H1 (cell line): ENCODE measurements at regions not wholly inside any gene's neighbourhood (a gene's known extent, or its start where the extent isn't known, plus 50 kb on each side); places are given as distances from the start of the nearest gene placed in this dataset.

ENCODE experiments used
- CTCF ChIA-PET: fragments of 300-600 bp; sonication (Branson Sonifier 250); formaldehyde crosslinking; loops from one replicate; lab custom pipeline; 2021; ENCODE audit not compliant: partially characterized antibody; lab: Charles Lee
- POLR2A ChIA-PET: fragments of 300-600 bp; sonication (Branson Sonifier 250); formaldehyde crosslinking; loops from one replicate; lab custom pipeline; 2021; ENCODE audit warnings: inconsistent platforms; ENCODE audit not compliant: partially characterized antibody; lab: Charles Lee
- DNase-seq, 2 experiments: peaks; one replicate each; pipeline versions ENCODE4 v3.0.0 to v3.0.0-alpha.2; 2010 to 2022; ENCODE audit warnings: low spot score in 2 of 2, low read depth in 1 of 2, mixed read lengths in 1 of 2
- FAIRE-seq: peaks from 2 replicates; lab custom pipeline; 2011; peaks lifted over from hg19 to GRCh38; lab: Jason Lieb, UNC
- H2AFZ ChIP-seq: 2 replicates; pipeline ENCODE4 v1.8.1; 2012; ENCODE audit warnings: low read length, inconsistent platforms
- H2AK5ac ChIP-seq: 2 replicates; pipeline ENCODE4 v1.6.1; 2013; ENCODE audit warnings: low read depth, low read length
- H2BK120ac ChIP-seq: replicated peaks from 2 replicates; pipeline ENCODE3; 2013; ENCODE audit warnings: low read depth, low read length, inconsistent platforms
- H2BK12ac ChIP-seq: 2 replicates; pipeline ENCODE4 v1.6.1; 2013; ENCODE audit warnings: low read depth, low read length
- H2BK15ac ChIP-seq: 2 replicates; pipeline ENCODE4 v1.6.1; 2013; ENCODE audit warnings: low read length
- H2BK20ac ChIP-seq: 2 replicates; pipeline ENCODE4 v1.6.1; 2013; ENCODE audit warnings: low read length
- H2BK5ac ChIP-seq: 2 replicates; pipeline ENCODE4 v1.6.1; 2013; ENCODE audit warnings: low read depth, low read length
- H3K14ac ChIP-seq: 2 replicates; pipeline ENCODE4 v1.6.1; 2013; ENCODE audit warnings: inconsistent platforms; ENCODE audit not compliant: insufficient read length
- H3K18ac ChIP-seq: 2 replicates; pipeline ENCODE4 v1.6.1; 2013; ENCODE audit warnings: low read length; ENCODE audit errors: extremely low read depth
- H3K23ac ChIP-seq: 2 replicates; pipeline ENCODE4 v1.6.1; 2013; ENCODE audit warnings: inconsistent platforms; ENCODE audit not compliant: insufficient read length
- H3K23me2 ChIP-seq: 2 replicates; pipeline ENCODE4 v1.6.1; 2013; ENCODE audit warnings: low read depth, low read length
- H3K27ac ChIP-seq: 2 replicates; pipeline ENCODE4 v1.6.1; 2011; ENCODE audit warnings: low read depth, low read length, inconsistent platforms
- H3K27me3 ChIP-seq, 4 experiments: replicated peaks in 1 of 4; 1 replicate in 1 of 4; 2 replicates in 3 of 4; pipeline versions ENCODE4 v1.6.1 to v1.8.1; 2011 to 2013; ENCODE audit warnings: low read length in 3 of 4, mild to moderate bottlenecking in 3 of 4, inconsistent platforms in 2 of 4, mixed read lengths in 2 of 4, moderate library complexity in 1 of 4; ENCODE audit not compliant: control insufficient read depth in 3 of 4, insufficient read depth in 3 of 4; ENCODE audit errors: extremely low read depth in 1 of 4
- H3K36me3 ChIP-seq, 4 experiments: 2 replicates each; pipeline versions ENCODE4 v1.6.1 to v1.8.1; 2011 to 2013; ENCODE audit warnings: mild to moderate bottlenecking in 4 of 4, low read length in 3 of 4, moderate library complexity in 2 of 4, control low read depth in 1 of 4, inconsistent platforms in 1 of 4; ENCODE audit not compliant: insufficient read depth in 4 of 4, control insufficient read depth in 2 of 4
- H3K4ac ChIP-seq: replicated peaks from 2 replicates; pipeline ENCODE3; 2013; ENCODE audit warnings: low read length, low read depth, mixed read lengths, inconsistent platforms; ENCODE audit not compliant: insufficient read length
- H3K4me1 ChIP-seq, 4 experiments: replicated peaks in 1 of 4; 1 replicate in 1 of 4; 2 replicates in 3 of 4; pipeline versions ENCODE4 v1.6.1 to v1.8.1; 2011 to 2013; ENCODE audit warnings: low read length in 3 of 4, inconsistent platforms in 2 of 4, mixed read lengths in 1 of 4; ENCODE audit not compliant: insufficient read depth in 4 of 4, control insufficient read depth in 3 of 4
- H3K4me2 ChIP-seq, 2 experiments: 2 replicates each; pipeline versions ENCODE4 v1.6.1 to v1.8.1; 2011 to 2013; ENCODE audit warnings: low read depth in 2 of 2, low read length in 2 of 2, control low read depth in 1 of 2, inconsistent platforms in 1 of 2, mild to moderate bottlenecking in 1 of 2; ENCODE audit not compliant: insufficient read depth in 1 of 2
- H3K4me3 ChIP-seq, 4 experiments: fragments of 200-600, 300-600 bp in 1 of 4; sonication (generic), shearing (Covaris generic), sonication (Bioruptor Twin) in 1 of 4; 2 replicates each; pipeline versions ENCODE4 v1.5.1 to v1.8.1; 2011 to 2016; ENCODE audit warnings: low read length in 4 of 4, low read depth in 3 of 4, control low read depth in 2 of 4, inconsistent platforms in 2 of 4, mild to moderate bottlenecking in 2 of 4, mixed read lengths in 1 of 4, moderate library complexity in 1 of 4; ENCODE audit not compliant: insufficient read depth in 2 of 4; ENCODE audit errors: extremely low read depth in 1 of 4
- H3K56ac ChIP-seq: replicated peaks from 2 replicates; pipeline ENCODE3; 2013; ENCODE audit warnings: low read depth, mild to moderate bottlenecking, mixed read lengths, low read length, inconsistent platforms; ENCODE audit not compliant: insufficient read length
- H3K79me1 ChIP-seq: 2 replicates; pipeline ENCODE4 v1.6.1; 2013; ENCODE audit warnings: low read depth, low read length, control low read depth
- H3K79me2 ChIP-seq, 2 experiments: 2 replicates each; pipeline versions ENCODE4 v1.6.1 to v1.8.1; 2012 to 2013; ENCODE audit warnings: low read length in 2 of 2, mild to moderate bottlenecking in 2 of 2, inconsistent platforms in 1 of 2; ENCODE audit not compliant: insufficient read depth in 2 of 2, control insufficient read depth in 1 of 2
- H3K9ac ChIP-seq, 4 experiments: replicated peaks in 1 of 4; 1 replicate in 1 of 4; 2 replicates in 3 of 4; pipeline versions ENCODE4 v1.6.1 to v1.8.1; 2011 to 2013; ENCODE audit warnings: low read depth in 3 of 4, low read length in 3 of 4, control low read depth in 2 of 4, mild to moderate bottlenecking in 2 of 4, moderate library complexity in 2 of 4, inconsistent platforms in 1 of 4; ENCODE audit errors: extremely low read depth in 1 of 4
- H3K9me3 ChIP-seq, 2 experiments: 2 replicates each; pipeline versions ENCODE4 v1.6.1 to v1.8.1; 2012 to 2013; ENCODE audit warnings: mild to moderate bottlenecking in 2 of 2, moderate library complexity in 2 of 2, control low read depth in 1 of 2, inconsistent platforms in 1 of 2, low read depth in 1 of 2, low read length in 1 of 2, mixed read lengths in 1 of 2; ENCODE audit not compliant: insufficient read depth in 2 of 2
- H4K20me1 ChIP-seq, 2 experiments: replicated peaks in 1 of 2; 2 replicates each; pipeline versions ENCODE3 to v1.8.1; 2011 to 2013; ENCODE audit warnings: inconsistent platforms in 2 of 2, low read length in 2 of 2, mild to moderate bottlenecking in 1 of 2; ENCODE audit not compliant: insufficient read depth in 2 of 2, control insufficient read depth in 1 of 2
- H4K5ac ChIP-seq: 2 replicates; pipeline ENCODE4 v1.6.1; 2013; ENCODE audit warnings: low read length, low read depth, mixed read lengths, inconsistent platforms; ENCODE audit not compliant: insufficient read length
- H4K8ac ChIP-seq: 2 replicates; pipeline ENCODE4 v1.8.0; 2013; ENCODE audit warnings: mild to moderate bottlenecking, moderate library complexity, low read length, inconsistent platforms; ENCODE audit not compliant: insufficient read depth; ENCODE audit errors: extremely low read depth
- H4K91ac ChIP-seq: replicated peaks from 2 replicates; pipeline ENCODE3; 2013; ENCODE audit warnings: low read length, mixed read lengths, inconsistent platforms; ENCODE audit not compliant: insufficient read length
- ASH2L ChIP-seq: fragments of 200-600, 300-600 bp; sonication (generic); IDR thresholded peaks from one replicate; pipeline ENCODE4 v1.7.1; 2017; ENCODE audit warnings: low read length
- BCL11A ChIP-seq, 2 experiments: IDR thresholded peaks; one replicate each; pipeline ENCODE4 v1.6.1; 2011; ENCODE audit warnings: low read depth in 2 of 2, low read length in 2 of 2, mild to moderate bottlenecking in 2 of 2
- CBX5 ChIP-seq: fragments of 300-800, 300-1000 bp; sonication (generic); IDR thresholded peaks from 2 replicates; pipeline ENCODE4 v1.7.1; 2016; ENCODE audit warnings: antibody characterized with exemption, low read length, low read depth
- CHD2 ChIP-seq: IDR thresholded peaks from 2 replicates; pipeline ENCODE4 v1.6.1; 2012; ENCODE audit warnings: low read length, improper control_type of control experiment
- CTBP2 ChIP-seq: IDR thresholded peaks from 2 replicates; pipeline ENCODE4 v1.7.0; 2011; ENCODE audit warnings: borderline replicate concordance, mild to moderate bottlenecking, moderate library complexity, mixed read lengths, low read length; ENCODE audit not compliant: insufficient read depth, insufficient read length
- EZH2 ChIP-seq: fragments of 200-600 bp; sonication (generic); IDR thresholded peaks from 2 replicates; pipeline ENCODE4 v1.7.1; 2012; ENCODE audit warnings: low read depth, mild to moderate bottlenecking, moderate library complexity, low read length, inconsistent platforms; ENCODE audit not compliant: severe bottlenecking
- JUN ChIP-seq: IDR thresholded peaks from 2 replicates; pipeline ENCODE4 v1.6.1; 2011; ENCODE audit warnings: low read depth, mild to moderate bottlenecking, improper control_type of control experiment, low read length
- KDM4A ChIP-seq: IDR thresholded peaks from one replicate; pipeline ENCODE4 v1.7.1; 2012; ENCODE audit warnings: low read depth, mild to moderate bottlenecking, moderate library complexity, low read length, inconsistent platforms; ENCODE audit not compliant: severe bottlenecking
- RFX5 ChIP-seq: IDR thresholded peaks from 2 replicates; pipeline ENCODE4 v1.6.1; 2011; ENCODE audit warnings: low read depth, low read length, improper control_type of control experiment, borderline replicate concordance
- SIRT6 ChIP-seq: IDR thresholded peaks from one replicate; pipeline ENCODE4 v1.7.1; 2012; ENCODE audit warnings: low read length, inconsistent platforms
- SIX5 ChIP-seq: IDR thresholded peaks from 2 replicates; pipeline ENCODE4 v1.6.1; 2011; ENCODE audit warnings: mild to moderate bottlenecking, low read depth, low read length
- SRF ChIP-seq: IDR thresholded peaks from 2 replicates; pipeline ENCODE4 v1.6.1; 2011; ENCODE audit warnings: mild to moderate bottlenecking, low read depth, low read length, moderate library complexity
- TAF1 ChIP-seq: IDR thresholded peaks from 2 replicates; pipeline ENCODE4 v1.6.1; 2011; ENCODE audit warnings: mild to moderate bottlenecking, low read depth, low read length
- TCF12 ChIP-seq: IDR thresholded peaks from 2 replicates; pipeline ENCODE4 v1.6.1; 2011; ENCODE audit warnings: low read depth, mild to moderate bottlenecking, low read length
- TF ChIP-seq, protein P1 (sequence below): IDR thresholded peaks from 2 replicates; pipeline ENCODE4 v1.6.1; 2011; ENCODE audit warnings: low read length, improper control_type of control experiment

DNA sequence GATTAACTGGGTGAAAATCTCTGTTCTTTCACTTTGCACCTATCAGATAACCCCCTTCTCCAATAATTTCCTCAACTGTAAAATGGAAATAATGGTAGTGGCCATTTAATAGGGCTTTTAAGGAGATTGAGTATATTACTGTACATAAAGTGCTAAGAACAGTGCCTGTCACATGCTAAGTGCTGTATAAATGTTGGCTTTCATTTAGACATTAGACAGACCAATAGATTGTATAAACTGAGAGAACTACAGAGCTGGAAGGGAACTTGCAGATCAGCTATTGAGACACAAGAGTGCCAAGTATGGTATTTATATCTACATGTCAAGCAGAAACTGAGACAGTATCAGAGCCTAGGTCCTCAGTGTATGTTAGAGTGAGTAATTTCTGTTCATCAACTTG lies 934.7 kb downstream of the PLA2G4A start:
- Histone ChIP-seq H2BK12ac (no peak overlapping the region), H3K4me1 (no peaks in the 10 kb centered on the region), H2AFZ (no peak overlapping the region), H3K79me1 (no peaks in the 10 kb centered on the region), H3K9ac (no peak overlapping the region), H3K79me2 (no peaks in the 10 kb centered on the region), H3K23ac (no peak overlapping the region), H3K27ac (no peak overlapping the region), H2BK20ac (peak overlapping the region; percentile 72; the same call in 1 of the 2 replicates), H3K36me3 (peaks cover 0 to 3% (median 0%) of the 10 kb centered on the region in 4 experiments; a peak in 1 of 8 replicates), H4K91ac (no peak overlapping the region), H2BK5ac (no peak overlapping the region; the same call in 1 of the 2 replicates), H4K8ac (no peak overlapping the region), H4K20me1 (no peaks in the 10 kb centered on the region), H3K4me3 (no peak overlapping the region), H3K23me2 (peaks cover 3% of the 10 kb centered on the region; the same call in 1 of the 2 replicates), H3K18ac (no peak overlapping the region), H3K27me3 (no peaks in the 10 kb centered on the region), H3K4me2 (no peak overlapping the region), H3K4ac (no peak overlapping the region), H3K14ac (no peak overlapping the region), H2BK15ac (no peak overlapping the region), H2BK120ac (no peak overlapping the region), H2AK5ac (no peak overlapping the region), H3K9me3 (no peaks in the 10 kb centered on the region), H4K5ac (no peak overlapping the region), H3K56ac (no peak overlapping the region)
- FAIRE-seq (no peak), DNase-seq (no peak)
- ChIA-PET CTCF (no interaction called here), POLR2A (no interaction called here)
- TF ChIP-seq SRF = no peak
- no peak for TF ChIP-seq TCF12
- no peak for TF ChIP-seq EZH2
- TF ChIP-seq CBX5 = no peak
- no peak for TF ChIP-seq SIX5
- TF ChIP-seq SIRT6 = no peak
- TF ChIP-seq BCL11A (IDR thresholded peaks at IDR 0.05; ENCODE audit: low read depth in 2 of 2, low read length in 2 of 2) = no peak
- TF ChIP-seq, protein P1, sequence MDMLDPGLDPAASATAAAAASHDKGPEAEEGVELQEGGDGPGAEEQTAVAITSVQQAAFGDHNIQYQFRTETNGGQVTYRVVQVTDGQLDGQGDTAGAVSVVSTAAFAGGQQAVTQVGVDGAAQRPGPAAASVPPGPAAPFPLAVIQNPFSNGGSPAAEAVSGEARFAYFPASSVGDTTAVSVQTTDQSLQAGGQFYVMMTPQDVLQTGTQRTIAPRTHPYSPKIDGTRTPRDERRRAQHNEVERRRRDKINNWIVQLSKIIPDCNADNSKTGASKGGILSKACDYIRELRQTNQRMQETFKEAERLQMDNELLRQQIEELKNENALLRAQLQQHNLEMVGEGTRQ = no peak
- TF ChIP-seq TAF1 = no peak
- TF ChIP-seq CTBP2 = no peak
- no peak for TF ChIP-seq CHD2
- TF ChIP-seq RFX5 = no peak
- no peak for TF ChIP-seq KDM4A
- no peak for TF ChIP-seq JUN
- no peak for TF ChIP-seq ASH2L
